Liver (tissue), 3 donors: ENCODE measurements at regions not wholly inside any gene's neighbourhood (a gene's known extent, or its start where the extent isn't known, plus 50 kb on each side); places are given as distances from the start of the nearest gene placed in this dataset.

Source experiments
- FOXA1 ChIP-seq: IDR thresholded peaks from 2 replicates; pipeline ENCODE4 v1.6.1; 2016; ENCODE audit warnings: antibody characterized with exemption
- TAF1 ChIP-seq: conservative IDR thresholded peaks from 2 replicates; pipeline ENCODE4 v1.6.1; 2016; ENCODE audit warnings: antibody characterized with exemption, mild to moderate bottlenecking
- TF ChIP-seq, protein P1 (sequence below): fragments of 150-350 bp; IDR thresholded peaks from 2 replicates; pipeline ENCODE4 v1.5.1; 2017; ENCODE audit warnings: improper control_type of control experiment, low read depth, low read length; ENCODE audit not compliant: missing input control
- donor health status: healthy.
- donor health status: healthy.

- TF ChIP-seq, protein P1, sequence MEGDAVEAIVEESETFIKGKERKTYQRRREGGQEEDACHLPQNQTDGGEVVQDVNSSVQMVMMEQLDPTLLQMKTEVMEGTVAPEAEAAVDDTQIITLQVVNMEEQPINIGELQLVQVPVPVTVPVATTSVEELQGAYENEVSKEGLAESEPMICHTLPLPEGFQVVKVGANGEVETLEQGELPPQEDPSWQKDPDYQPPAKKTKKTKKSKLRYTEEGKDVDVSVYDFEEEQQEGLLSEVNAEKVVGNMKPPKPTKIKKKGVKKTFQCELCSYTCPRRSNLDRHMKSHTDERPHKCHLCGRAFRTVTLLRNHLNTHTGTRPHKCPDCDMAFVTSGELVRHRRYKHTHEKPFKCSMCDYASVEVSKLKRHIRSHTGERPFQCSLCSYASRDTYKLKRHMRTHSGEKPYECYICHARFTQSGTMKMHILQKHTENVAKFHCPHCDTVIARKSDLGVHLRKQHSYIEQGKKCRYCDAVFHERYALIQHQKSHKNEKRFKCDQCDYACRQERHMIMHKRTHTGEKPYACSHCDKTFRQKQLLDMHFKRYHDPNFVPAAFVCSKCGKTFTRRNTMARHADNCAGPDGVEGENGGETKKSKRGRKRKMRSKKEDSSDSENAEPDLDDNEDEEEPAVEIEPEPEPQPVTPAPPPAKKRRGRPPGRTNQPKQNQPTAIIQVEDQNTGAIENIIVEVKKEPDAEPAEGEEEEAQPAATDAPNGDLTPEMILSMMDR: no peak
- TF ChIP-seq FOXA1 (no peak), TAF1 (no peak)
Observed at GRCh38 chr18:78101091-78101490, 851.4 kb downstream of the GALR1 start.
